CD4-positive, alpha-beta T cell (primary cell): ENCODE measurements at regions not wholly inside any gene's neighbourhood (a gene's known extent, or its start where the extent isn't known, plus 50 kb on each side); places are given as distances from the start of the nearest gene placed in this dataset.

ENCODE experiments used
- ATAC-seq: fragments of 200-7000 bp; cut with Tn5 transposase; one replicate; pipeline ENCODE4 v1.10.0; 2022; ENCODE audit warnings: mild to moderate bottlenecking; ENCODE audit not compliant: poor library complexity
- CTCF ChIA-PET: fragments of 350-600 bp; sonication (Branson Sonifier 250); formaldehyde crosslinking; loops from one replicate; lab custom pipeline; 2021; ENCODE audit warnings: antibody characterized with exemption, inconsistent platforms; lab: Charles Lee
- POLR2A ChIA-PET: fragments of 350-600 bp; sonication (Branson Sonifier 250); formaldehyde crosslinking; loops from one replicate; lab custom pipeline; 2021; ENCODE audit warnings: antibody characterized with exemption, inconsistent platforms; lab: Charles Lee
- DNase-seq, 14 experiments: peaks; one replicate each; pipeline ENCODE4 v3.0.0-alpha.2; 2013 to 2020; ENCODE audit warnings: mixed read lengths in 2 of 14
- H3K27ac ChIP-seq, 2 donors: one replicate each; pipeline versions ENCODE4 v1.5.1 to v1.7.0; 2013; ENCODE audit warnings: low read length in 2 of 2, low read depth in 1 of 2, mild to moderate bottlenecking in 1 of 2
- H3K27me3 ChIP-seq, 2 experiments: 1 replicate in 1 of 2; 2 replicates in 1 of 2; pipeline versions ENCODE4 v1.6.1 to v1.7.0; 2013; ENCODE audit warnings: low read length in 2 of 2, control low read depth in 1 of 2, mild to moderate bottlenecking in 1 of 2, moderate library complexity in 1 of 2; ENCODE audit not compliant: insufficient read depth in 2 of 2, control insufficient read depth in 1 of 2
- H3K36me3 ChIP-seq: one replicate; pipeline ENCODE4 v1.6.1; 2013; ENCODE audit warnings: low read length, control low read depth; ENCODE audit not compliant: insufficient read depth
- H3K4me1 ChIP-seq: one replicate; pipeline ENCODE4 v1.6.1; 2013; ENCODE audit warnings: low read length, control low read depth; ENCODE audit not compliant: insufficient read depth
- H3K4me3 ChIP-seq: one replicate; pipeline ENCODE4 v1.5.1; 2013; ENCODE audit warnings: mild to moderate bottlenecking, low read length, moderate library complexity
- H3K9me3 ChIP-seq, 2 experiments: 1 replicate in 1 of 2; 2 replicates in 1 of 2; pipeline versions ENCODE4 v1.6.1 to v1.7.0; 2013; ENCODE audit warnings: low read length in 2 of 2, mild to moderate bottlenecking in 2 of 2, control low read depth in 1 of 2, moderate library complexity in 1 of 2; ENCODE audit not compliant: control insufficient read depth in 1 of 2, insufficient read depth in 1 of 2
- H3K27ac Mint-ChIP-seq: one replicate; pipeline ENCODE4 v1.8.0; 2020; ENCODE audit warnings: mixed read lengths
- H3K27me3 Mint-ChIP-seq: one replicate; pipeline ENCODE4 v1.8.0; 2021; ENCODE audit warnings: mixed read lengths
- H3K36me3 Mint-ChIP-seq: one replicate; pipeline ENCODE4 v1.8.0; 2021; ENCODE audit warnings: low read depth, mixed read lengths
- H3K4me1 Mint-ChIP-seq: one replicate; pipeline ENCODE4 v1.8.0; 2021; ENCODE audit warnings: low read depth, mixed read lengths
- H3K4me3 Mint-ChIP-seq: one replicate; pipeline ENCODE4 v1.8.0; 2020; ENCODE audit warnings: mild to moderate bottlenecking, mixed read lengths
- H3K9me3 Mint-ChIP-seq: one replicate; pipeline ENCODE4 v1.8.0; 2020; ENCODE audit warnings: mixed read lengths
- intact Hi-C, 2 experiments: fragments of 100-400 bp; cut with DNase I in 1 of 2; cut with micrococcal nuclease in 1 of 2; formaldehyde crosslinking; loops; one replicate each; pipeline versions ENCODE4 v1.15.1 to v1.9.0; 2023 to 2025; cut with DNase I, micrococcal nuclease
- TF ChIP-seq, protein P1 (sequence below): fragments of 200-600 bp; IDR thresholded peaks from one replicate; pipeline ENCODE4 v1.8.0; 2022; ENCODE audit warnings: antibody characterized with exemption, mild to moderate bottlenecking

- no peak overlapping the region for H3K4me3 ChIP-seq
- Mint-ChIP-seq H3K27ac (no peak overlapping the region), H3K27me3 (peaks cover 32% of the 10 kb centered on the region), H3K9me3 (no peaks in the 10 kb centered on the region), H3K4me3 (no peak overlapping the region), H3K4me1 (no peaks in the 10 kb centered on the region), H3K36me3 (no peaks in the 10 kb centered on the region)
- ChIA-PET POLR2A (interaction anchor here (0.8 kb wide), 1 partner anchor 39 kb away, joined by 4 read pairs; no protein-coding TSS in a partner anchor), CTCF (no interaction called here)
- H3K4me1 ChIP-seq, result no peaks in the 10 kb centered on the region
- peaks cover 2 to 4% of the 10 kb centered on the region in 2 experiments for H3K27me3 ChIP-seq
- TF ChIP-seq, protein P1, sequence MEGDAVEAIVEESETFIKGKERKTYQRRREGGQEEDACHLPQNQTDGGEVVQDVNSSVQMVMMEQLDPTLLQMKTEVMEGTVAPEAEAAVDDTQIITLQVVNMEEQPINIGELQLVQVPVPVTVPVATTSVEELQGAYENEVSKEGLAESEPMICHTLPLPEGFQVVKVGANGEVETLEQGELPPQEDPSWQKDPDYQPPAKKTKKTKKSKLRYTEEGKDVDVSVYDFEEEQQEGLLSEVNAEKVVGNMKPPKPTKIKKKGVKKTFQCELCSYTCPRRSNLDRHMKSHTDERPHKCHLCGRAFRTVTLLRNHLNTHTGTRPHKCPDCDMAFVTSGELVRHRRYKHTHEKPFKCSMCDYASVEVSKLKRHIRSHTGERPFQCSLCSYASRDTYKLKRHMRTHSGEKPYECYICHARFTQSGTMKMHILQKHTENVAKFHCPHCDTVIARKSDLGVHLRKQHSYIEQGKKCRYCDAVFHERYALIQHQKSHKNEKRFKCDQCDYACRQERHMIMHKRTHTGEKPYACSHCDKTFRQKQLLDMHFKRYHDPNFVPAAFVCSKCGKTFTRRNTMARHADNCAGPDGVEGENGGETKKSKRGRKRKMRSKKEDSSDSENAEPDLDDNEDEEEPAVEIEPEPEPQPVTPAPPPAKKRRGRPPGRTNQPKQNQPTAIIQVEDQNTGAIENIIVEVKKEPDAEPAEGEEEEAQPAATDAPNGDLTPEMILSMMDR, result no peak
- no peak overlapping the region for H3K27ac ChIP-seq
- no peaks in the 10 kb centered on the region for H3K9me3 ChIP-seq
- no peaks in the 10 kb centered on the region for H3K36me3 ChIP-seq
- ATAC-seq (no peak), DNase-seq (peak in 1 of 14 experiments; percentile 1)
- intact Hi-C loops, result no loop called here
Measured at GRCh38 chr7:43004082-43004481, 71.9 kb downstream of the MRPL32 start.

GRCh38 chr7:43006008-43006407 is 73.8 kb downstream of the MRPL32 start:
- TF ChIP-seq, protein P1, result no peak

GRCh38 chr7:43010061-43010460 is 77.9 kb downstream of the MRPL32 start:
- Mint-ChIP-seq H3K27ac (no peak overlapping the region), H3K9me3 (no peaks in the 10 kb centered on the region), H3K4me1 (no peaks in the 10 kb centered on the region), H3K4me3 (no peak overlapping the region), H3K36me3 (no peaks in the 10 kb centered on the region), H3K27me3 (peaks cover 47% of the 10 kb centered on the region)
- H3K27ac ChIP-seq, result no peak overlapping the region
- intact Hi-C loops, result no loop called here
- no peaks in the 10 kb centered on the region for H3K4me1 ChIP-seq
- no peak for DNase-seq
- ChIA-PET POLR2A (no interaction called here), CTCF (no interaction called here)
- no peaks in the 10 kb centered on the region for H3K9me3 ChIP-seq
- TF ChIP-seq, protein P1, result no peak
- no peak overlapping the region for H3K4me3 ChIP-seq
- peaks cover 11 to 16% of the 10 kb centered on the region in 2 experiments for H3K27me3 ChIP-seq
- ATAC-seq, result no peak
- no peaks in the 10 kb centered on the region for H3K36me3 ChIP-seq

More at GRCh38 chr7:43006008-43006407, 73.8 kb downstream of the MRPL32 start:
- H3K27me3 Mint-ChIP-seq, result peaks cover 40% of the 10 kb centered on the region
- no peaks in the 10 kb centered on the region for H3K4me1 Mint-ChIP-seq
- Histone ChIP-seq H3K4me1 (no peaks in the 10 kb centered on the region), H3K9me3 (no peaks in the 10 kb centered on the region), H3K27me3 (peaks cover 2 to 4% of the 10 kb centered on the region in 2 experiments), H3K27ac (no peak overlapping the region), H3K36me3 (no peaks in the 10 kb centered on the region), H3K4me3 (no peak overlapping the region)
- ATAC-seq, result no peak
- no peak overlapping the region for H3K4me3 Mint-ChIP-seq
- no peak for DNase-seq
- no peak overlapping the region for H3K27ac Mint-ChIP-seq
- intact Hi-C loops, result no loop called here
- POLR2A ChIA-PET, result no interaction called here
- CTCF ChIA-PET, result interaction anchor here (1.6 kb wide), 1 partner anchor 10 kb away, joined by 3 read pairs; no protein-coding TSS in a partner anchor
- no peaks in the 10 kb centered on the region for H3K9me3 Mint-ChIP-seq
- no peaks in the 10 kb centered on the region for H3K36me3 Mint-ChIP-seq
